Endothelial cell of umbilical vein (primary cell): ENCODE measurements at regions not wholly inside any gene's neighbourhood (a gene's known extent, or its start where the extent isn't known, plus 50 kb on each side); places are given as distances from the start of the nearest gene placed in this dataset.

Source experiments
- BruUV-seq: library from RNA; stranded (reverse); fragments of 400-500 nt; replicated peaks from 2 replicates; lab custom pipeline; 2021; lab: Mats Ljungman, UMichigan
- CTCF ChIA-PET: fragments of 300-600, 350-600 bp; sonication (Branson Sonifier 250); formaldehyde crosslinking; loops from one replicate; lab custom pipeline; 2021; ENCODE audit warnings: antibody characterized with exemption, inconsistent platforms; lab: Charles Lee
- POLR2A ChIA-PET: fragments of 300-600, 350-600 bp; sonication (Branson Sonifier 250); formaldehyde crosslinking; loops from one replicate; lab custom pipeline; 2021; ENCODE audit warnings: antibody characterized with exemption, inconsistent platforms; lab: Charles Lee
- DNase-seq: peaks from one replicate; pipeline ENCODE4 v3.0.0-alpha.2; 2011; ENCODE audit warnings: low read depth, low spot score
- FAIRE-seq: peaks from 2 replicates; lab custom pipeline; 2011; peaks lifted over from hg19 to GRCh38; lab: Jason Lieb, UNC
- H2AFZ ChIP-seq: 2 replicates; pipeline ENCODE4 v1.6.0; 2012; ENCODE audit warnings: low read depth, low read length, control low read depth, inconsistent platforms
- H3K27ac ChIP-seq: 2 replicates; pipeline ENCODE4 v1.5.1; 2011; ENCODE audit warnings: low read depth, mild to moderate bottlenecking, control low read depth, low read length, moderate library complexity; ENCODE audit not compliant: insufficient read depth
- H3K27me3 ChIP-seq, 2 experiments: 2 replicates each; pipeline versions ENCODE4 v1.6.0 to v1.6.1; 2011; ENCODE audit warnings: low read length in 2 of 2, mixed read lengths in 1 of 2; ENCODE audit not compliant: control insufficient read depth in 2 of 2, insufficient read depth in 2 of 2
- H3K36me3 ChIP-seq, 2 experiments: 2 replicates in 1 of 2; 3 replicates in 1 of 2; pipeline ENCODE4 v1.5.1; 2011; ENCODE audit warnings: low read length in 2 of 2, mild to moderate bottlenecking in 1 of 2, moderate library complexity in 1 of 2; ENCODE audit not compliant: control insufficient read depth in 2 of 2, insufficient read depth in 2 of 2; ENCODE audit errors: extremely low read depth in 1 of 2
- H3K4me1 ChIP-seq: 3 replicates; pipeline ENCODE4 v1.5.1; 2011; ENCODE audit warnings: mild to moderate bottlenecking, low read length; ENCODE audit not compliant: control insufficient read depth, insufficient read depth; ENCODE audit errors: extremely low read depth
- H3K4me2 ChIP-seq: 2 replicates; pipeline ENCODE4 v1.6.1; 2011; ENCODE audit warnings: low read length, control low read depth, mixed read lengths; ENCODE audit not compliant: insufficient read depth
- H3K4me3 ChIP-seq, 3 experiments: fragments of 200-600 bp in 1 of 3; sonication (generic), shearing (Covaris generic) in 1 of 3; replicated peaks in 1 of 3; 2 replicates each; pipeline ENCODE4 v1.5.1; 2011 to 2016; ENCODE audit warnings: control low read depth in 3 of 3, low read length in 3 of 3, mild to moderate bottlenecking in 2 of 3, inconsistent platforms in 1 of 3, low read depth in 1 of 3, moderate library complexity in 1 of 3; ENCODE audit not compliant: insufficient read depth in 1 of 3
- H3K79me2 ChIP-seq: 2 replicates; pipeline ENCODE4 v1.6.0; 2012; ENCODE audit warnings: low read length, inconsistent platforms; ENCODE audit not compliant: control insufficient read depth, insufficient read depth
- H3K9ac ChIP-seq: replicated peaks from 2 replicates; pipeline ENCODE3; 2011; ENCODE audit warnings: low read length, control low read depth; ENCODE audit not compliant: insufficient read depth; ENCODE audit errors: extremely low read depth
- H3K9me1 ChIP-seq: replicated peaks from 3 replicates; pipeline ENCODE4 v1.6.0; 2011; ENCODE audit warnings: mild to moderate bottlenecking, low read length; ENCODE audit not compliant: control insufficient read depth, insufficient read depth; ENCODE audit errors: extremely low read depth
- H3K9me3 ChIP-seq: replicated peaks from 2 replicates; pipeline ENCODE4 v1.5.1; 2012; ENCODE audit warnings: low read length, inconsistent platforms; ENCODE audit not compliant: control insufficient read depth, insufficient read depth
- H4K20me1 ChIP-seq: replicated peaks from 2 replicates; pipeline ENCODE3; 2011; ENCODE audit warnings: mild to moderate bottlenecking, low read length; ENCODE audit not compliant: control insufficient read depth, insufficient read depth; ENCODE audit errors: extremely low read depth
- CTCF ChIP-seq, 2 donors: IDR thresholded peaks; 1 replicate in 1 of 2; 2 replicates in 1 of 2; pipeline ENCODE4 v1.5.1; 2011; ENCODE audit warnings: low read length in 2 of 2, mild to moderate bottlenecking in 2 of 2, moderate library complexity in 2 of 2, control low read depth in 1 of 2, inconsistent platforms in 1 of 2, low read depth in 1 of 2; ENCODE audit not compliant: insufficient read depth in 1 of 2; ENCODE audit errors: extremely low read depth in 1 of 2
- EZH2 ChIP-seq: IDR thresholded peaks from 2 replicates; pipeline ENCODE4 v1.6.1; 2012; ENCODE audit warnings: borderline replicate concordance, low read depth, mild to moderate bottlenecking, moderate library complexity, low read length, inconsistent platforms; ENCODE audit not compliant: severe bottlenecking
- FOS ChIP-seq: IDR thresholded peaks from 2 replicates; pipeline ENCODE4 v1.6.1; 2011; ENCODE audit warnings: mild to moderate bottlenecking, low read length, moderate library complexity, borderline replicate concordance; ENCODE audit not compliant: insufficient read depth
- GATA2 ChIP-seq: IDR thresholded peaks from 2 replicates; pipeline ENCODE4 v1.7.0; 2011; ENCODE audit warnings: low read depth, mild to moderate bottlenecking, moderate library complexity, mixed read lengths, low read length; ENCODE audit not compliant: insufficient read length, insufficient read depth
- JUN ChIP-seq: IDR thresholded peaks from 2 replicates; pipeline ENCODE4 v1.6.1; 2011; ENCODE audit warnings: borderline replicate concordance, low read depth; ENCODE audit not compliant: insufficient read length, insufficient read depth
- MYC ChIP-seq: IDR thresholded peaks from one replicate; pipeline ENCODE4 v1.6.1; 2011; ENCODE audit warnings: mild to moderate bottlenecking, low read depth, low read length
- POLR2A ChIP-seq: IDR thresholded peaks from 2 replicates; pipeline ENCODE4 v1.6.1; 2012; ENCODE audit warnings: low read depth, mild to moderate bottlenecking, control low read depth, low read length
- POLR2AphosphoS5 ChIP-seq: IDR thresholded peaks from 2 replicates; pipeline ENCODE4 v1.6.1; 2012; ENCODE audit warnings: low read depth, mild to moderate bottlenecking, control low read depth, low read length, moderate library complexity; ENCODE audit not compliant: insufficient read depth
- dilution Hi-C: fragments of 300-500 bp; cut with MboI; formaldehyde crosslinking; loops from one replicate; pipeline ENCODE4 v1.15.0; 2019; ENCODE audit warnings: low sequenced_read_pairs; ENCODE audit not compliant: extremely low pct_ligation_motif_present
- intact Hi-C: fragments of 100-400 bp; cut with micrococcal nuclease; formaldehyde crosslinking; loops from one replicate; pipeline ENCODE4 v1.10.0; 2022
- TF ChIP-seq, protein P1 (sequence below): IDR thresholded peaks from 2 replicates; pipeline ENCODE4 v1.6.1; 2011; ENCODE audit not compliant: insufficient read depth, insufficient read length

GRCh38 chr2:2804528-2804927 is 473.5 kb upstream of the MYT1L start:
- H3K4me2 ChIP-seq = no peak overlapping the region
- no peak for DNase-seq
- no peaks in the 10 kb centered on the region for H3K9me1 ChIP-seq
- H4K20me1 ChIP-seq = no peaks in the 10 kb centered on the region
- H3K79me2 ChIP-seq = no peaks in the 10 kb centered on the region
- no peak overlapping the region for H2AFZ ChIP-seq
- FAIRE-seq = no peak
- H3K27ac ChIP-seq = no peak overlapping the region
- H3K9ac ChIP-seq = no peak overlapping the region
- CTCF ChIA-PET = no interaction called here
- H3K27me3 ChIP-seq = no peaks in the 10 kb centered on the region
- no peak overlapping the region for H3K4me3 ChIP-seq
- TF ChIP-seq EZH2 (no peak), GATA2 (no peak), POLR2A (no peak), MYC (no peak), POLR2AphosphoS5 (no peak), CTCF (IDR thresholded peaks at IDR 0.05; ENCODE audit: extremely low read depth in 1 of 2, insufficient read depth in 1 of 2, low read depth in 1 of 2, low read length in 2 of 2) (no peak), FOS (no peak), JUN (no peak)
- TF ChIP-seq, protein P1, sequence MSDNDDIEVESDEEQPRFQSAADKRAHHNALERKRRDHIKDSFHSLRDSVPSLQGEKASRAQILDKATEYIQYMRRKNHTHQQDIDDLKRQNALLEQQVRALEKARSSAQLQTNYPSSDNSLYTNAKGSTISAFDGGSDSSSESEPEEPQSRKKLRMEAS = no peak
- intact Hi-C loops (no loop called here), dilution Hi-C loops (no loop called here)
- no peaks in the 10 kb centered on the region for H3K4me1 ChIP-seq
- BruUV-seq = no TSS peak
- POLR2A ChIA-PET = no interaction called here
- no peaks in the 10 kb centered on the region for H3K9me3 ChIP-seq
- H3K36me3 ChIP-seq = no peaks in the 10 kb centered on the region
